OCI-LY7 (cell line): ENCODE measurements at regions not wholly inside any gene's neighbourhood (a gene's known extent, or its start where the extent isn't known, plus 50 kb on each side); places are given as distances from the start of the nearest gene placed in this dataset.

ENCODE experiments used
- BruUV-seq: library from RNA; stranded (reverse); fragments of 400-500 nt; replicated peaks from 2 replicates; lab custom pipeline; 2021; lab: Mats Ljungman, UMichigan
- CTCF ChIA-PET: fragments of 300-600 bp; sonication (Branson Sonifier 250); formaldehyde crosslinking; loops from one replicate; lab custom pipeline; 2022; ENCODE audit warnings: antibody characterized with exemption; ENCODE audit not compliant: unreplicated experiment; lab: Charles Lee
- POLR2A ChIA-PET: fragments of 300-600 bp; sonication (Branson Sonifier 250); formaldehyde crosslinking; loops from one replicate; lab custom pipeline; 2022; ENCODE audit warnings: antibody characterized with exemption; lab: Charles Lee
- DNase-seq: peaks from one replicate; pipeline ENCODE4 v3.0.0-alpha.2; 2015; ENCODE audit warnings: low spot score
- H2AFZ ChIP-seq: fragments of 200-600 bp; sonication (generic), shearing (Covaris generic); 2 replicates; pipeline ENCODE4 v1.6.1; 2014; ENCODE audit warnings: mild to moderate bottlenecking, antibody characterized with exemption, low read length, moderate library complexity
- H3K27ac ChIP-seq: fragments of 200-600 bp; sonication (generic); 2 replicates; pipeline ENCODE4 v1.5.1; 2014; ENCODE audit warnings: mixed run types, low read depth, mild to moderate bottlenecking, moderate library complexity, low read length, inconsistent platforms; ENCODE audit not compliant: poor library complexity, severe bottlenecking
- H3K36me3 ChIP-seq: fragments of 200-600 bp; sonication (generic); 2 replicates; pipeline ENCODE4 v1.6.1; 2014; ENCODE audit warnings: mild to moderate bottlenecking, antibody characterized with exemption, low read length, moderate library complexity, mixed read lengths; ENCODE audit not compliant: insufficient read depth
- H3K4me1 ChIP-seq: fragments of 200-600 bp; sonication (generic); 2 replicates; pipeline ENCODE4 v1.5.1; 2014; ENCODE audit warnings: mild to moderate bottlenecking, low read length; ENCODE audit not compliant: insufficient read depth, poor library complexity, severe bottlenecking
- H3K4me2 ChIP-seq: fragments of 200-600 bp; sonication (generic); 2 replicates; pipeline ENCODE4 v1.6.1; 2014; ENCODE audit warnings: mild to moderate bottlenecking, low read length
- H3K4me3 ChIP-seq: fragments of 200-600 bp; sonication (generic); 2 replicates; pipeline ENCODE4 v1.5.1; 2014; ENCODE audit warnings: mild to moderate bottlenecking, low read depth, low read length; ENCODE audit not compliant: poor library complexity, severe bottlenecking
- H3K79me2 ChIP-seq: fragments of 200-600 bp; sonication (generic); 2 replicates; pipeline ENCODE4 v1.6.1; 2016; ENCODE audit warnings: low read depth, mild to moderate bottlenecking, low read length, moderate library complexity, mixed read lengths; ENCODE audit not compliant: insufficient read depth
- H3K9me2 ChIP-seq: fragments of 200-600 bp; sonication (generic); 2 replicates; pipeline ENCODE4 v1.6.1; 2016; ENCODE audit warnings: mild to moderate bottlenecking, low read length, mixed read lengths; ENCODE audit not compliant: insufficient read depth
- H3K9me3 ChIP-seq: fragments of 200-600 bp; sonication (generic); 2 replicates; pipeline ENCODE4 v1.6.1; 2014; ENCODE audit warnings: mild to moderate bottlenecking, mixed run types, low read length, mixed read lengths
- H4K20me1 ChIP-seq: fragments of 200-600 bp; sonication (generic); 2 replicates; pipeline ENCODE4 v1.6.1; 2014; ENCODE audit warnings: mild to moderate bottlenecking, antibody characterized with exemption, low read length, moderate library complexity, mixed read lengths; ENCODE audit not compliant: insufficient read depth
- EZH2phosphoT487 ChIP-seq: fragments of 200-600 bp; sonication (generic); IDR thresholded peaks from 2 replicates; pipeline ENCODE4 v1.6.1; 2018; ENCODE audit warnings: low read depth, borderline replicate concordance, mild to moderate bottlenecking, mixed run types, antibody characterized with exemption, low read length, moderate library complexity, mixed read lengths
- intact Hi-C: fragments of 100-400 bp; cut with micrococcal nuclease; formaldehyde crosslinking; loops from one replicate; pipeline ENCODE4 v1.10.0; 2022; ENCODE audit not compliant: unreplicated experiment
- TF ChIP-seq, protein P1 (sequence below): fragments of 200-600 bp; sonication (generic); conservative IDR thresholded peaks from 2 replicates; pipeline ENCODE4 v1.5.1; 2014; ENCODE audit warnings: mild to moderate bottlenecking, antibody characterized with exemption, low read length, moderate library complexity, mixed read lengths

DNA sequence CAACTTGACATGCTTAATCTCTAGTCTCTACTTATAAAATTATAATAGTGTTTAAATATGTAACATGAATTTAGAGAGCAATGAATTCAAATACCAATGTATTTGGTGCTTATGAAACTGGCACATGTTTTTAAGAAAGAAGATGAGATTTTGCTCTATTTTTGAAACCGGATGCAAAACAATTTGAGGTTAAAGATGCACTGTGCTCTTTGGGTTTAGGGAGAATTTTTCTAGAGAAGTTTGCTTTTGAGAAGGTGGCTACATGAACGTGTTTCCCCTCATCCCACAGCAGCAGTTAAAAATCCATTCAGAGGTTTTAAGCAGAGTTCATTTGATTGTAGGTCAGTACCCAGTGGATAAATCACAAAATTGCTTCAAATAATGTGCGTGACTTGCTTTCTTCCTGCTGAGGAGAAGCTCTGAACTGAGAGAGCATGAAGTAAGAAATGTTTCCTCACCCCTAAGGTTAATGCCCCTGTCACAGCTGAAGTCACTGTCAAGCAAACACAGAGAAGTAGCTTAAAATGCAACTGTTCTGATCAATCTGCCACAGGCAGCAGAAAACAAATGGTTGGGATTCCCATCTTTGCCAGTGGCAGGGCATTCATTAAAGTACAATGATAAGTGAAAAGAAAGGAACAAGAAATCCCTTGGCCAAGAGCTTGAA, 241.9 kb upstream of the SYT1 start:
- Histone ChIP-seq H3K79me2 (no peaks in the 10 kb centered on the region), H3K4me1 (no peaks in the 10 kb centered on the region), H3K4me3 (no peak overlapping the region), H3K9me2 (no peaks in the 10 kb centered on the region), H3K9me3 (no peaks in the 10 kb centered on the region), H3K27ac (no peak overlapping the region), H4K20me1 (no peaks in the 10 kb centered on the region), H3K36me3 (no peaks in the 10 kb centered on the region), H3K4me2 (no peak overlapping the region), H2AFZ (no peak overlapping the region)
- CTCF ChIA-PET: no interaction called here
- no peak for DNase-seq
- BruUV-seq: no TSS peak
- TF ChIP-seq, protein P1, sequence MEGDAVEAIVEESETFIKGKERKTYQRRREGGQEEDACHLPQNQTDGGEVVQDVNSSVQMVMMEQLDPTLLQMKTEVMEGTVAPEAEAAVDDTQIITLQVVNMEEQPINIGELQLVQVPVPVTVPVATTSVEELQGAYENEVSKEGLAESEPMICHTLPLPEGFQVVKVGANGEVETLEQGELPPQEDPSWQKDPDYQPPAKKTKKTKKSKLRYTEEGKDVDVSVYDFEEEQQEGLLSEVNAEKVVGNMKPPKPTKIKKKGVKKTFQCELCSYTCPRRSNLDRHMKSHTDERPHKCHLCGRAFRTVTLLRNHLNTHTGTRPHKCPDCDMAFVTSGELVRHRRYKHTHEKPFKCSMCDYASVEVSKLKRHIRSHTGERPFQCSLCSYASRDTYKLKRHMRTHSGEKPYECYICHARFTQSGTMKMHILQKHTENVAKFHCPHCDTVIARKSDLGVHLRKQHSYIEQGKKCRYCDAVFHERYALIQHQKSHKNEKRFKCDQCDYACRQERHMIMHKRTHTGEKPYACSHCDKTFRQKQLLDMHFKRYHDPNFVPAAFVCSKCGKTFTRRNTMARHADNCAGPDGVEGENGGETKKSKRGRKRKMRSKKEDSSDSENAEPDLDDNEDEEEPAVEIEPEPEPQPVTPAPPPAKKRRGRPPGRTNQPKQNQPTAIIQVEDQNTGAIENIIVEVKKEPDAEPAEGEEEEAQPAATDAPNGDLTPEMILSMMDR: no peak
- no peak for TF ChIP-seq EZH2phosphoT487
- POLR2A ChIA-PET: interaction anchor here (0.6 kb wide), 1 partner anchor 96 kb away, joined by 7 read pairs; no protein-coding TSS in a partner anchor
- intact Hi-C loops: no loop called here

DNA sequence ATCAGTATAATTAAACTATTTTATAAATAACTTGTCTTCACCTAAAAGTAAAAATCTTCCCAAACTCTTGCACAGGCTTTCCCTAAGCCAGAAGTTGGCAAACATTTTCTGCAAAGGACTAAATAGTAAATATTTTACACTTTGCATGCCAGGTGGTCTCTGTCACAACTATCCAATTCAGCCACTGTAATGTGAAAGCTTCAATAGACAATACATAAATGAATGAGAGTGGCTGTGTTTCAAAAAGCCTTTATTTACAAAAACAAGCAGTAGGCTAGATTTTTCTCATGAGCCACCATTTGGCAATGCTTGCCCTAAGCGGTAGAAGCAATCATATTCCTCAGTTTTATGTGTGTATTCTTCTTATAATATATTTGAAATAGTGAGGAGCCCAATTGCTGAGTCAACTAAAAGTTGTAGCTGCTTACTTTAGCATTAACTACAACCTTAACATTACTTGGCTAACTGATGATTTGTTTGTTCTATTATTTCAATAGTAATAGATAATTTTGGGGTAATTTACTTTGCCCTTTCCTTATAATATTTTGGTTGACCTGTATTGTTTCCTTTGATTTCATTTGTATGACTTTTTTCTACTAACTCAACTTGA, 236.0 kb upstream of the SYT1 start:
- DNase-seq: no peak
- Histone ChIP-seq H3K9me2 (no peaks in the 10 kb centered on the region), H3K4me1 (no peaks in the 10 kb centered on the region), H3K4me3 (no peak overlapping the region), H3K79me2 (no peaks in the 10 kb centered on the region), H3K4me2 (no peak overlapping the region), H2AFZ (no peak overlapping the region), H3K36me3 (no peaks in the 10 kb centered on the region), H3K27ac (no peak overlapping the region), H4K20me1 (no peaks in the 10 kb centered on the region), H3K9me3 (no peaks in the 10 kb centered on the region)
- ChIA-PET CTCF (no interaction called here), POLR2A (no interaction called here)
- TF ChIP-seq, protein P1: no peak
- TF ChIP-seq EZH2phosphoT487: no peak
- no TSS peak for BruUV-seq
- intact Hi-C loops: no loop called here

DNA sequence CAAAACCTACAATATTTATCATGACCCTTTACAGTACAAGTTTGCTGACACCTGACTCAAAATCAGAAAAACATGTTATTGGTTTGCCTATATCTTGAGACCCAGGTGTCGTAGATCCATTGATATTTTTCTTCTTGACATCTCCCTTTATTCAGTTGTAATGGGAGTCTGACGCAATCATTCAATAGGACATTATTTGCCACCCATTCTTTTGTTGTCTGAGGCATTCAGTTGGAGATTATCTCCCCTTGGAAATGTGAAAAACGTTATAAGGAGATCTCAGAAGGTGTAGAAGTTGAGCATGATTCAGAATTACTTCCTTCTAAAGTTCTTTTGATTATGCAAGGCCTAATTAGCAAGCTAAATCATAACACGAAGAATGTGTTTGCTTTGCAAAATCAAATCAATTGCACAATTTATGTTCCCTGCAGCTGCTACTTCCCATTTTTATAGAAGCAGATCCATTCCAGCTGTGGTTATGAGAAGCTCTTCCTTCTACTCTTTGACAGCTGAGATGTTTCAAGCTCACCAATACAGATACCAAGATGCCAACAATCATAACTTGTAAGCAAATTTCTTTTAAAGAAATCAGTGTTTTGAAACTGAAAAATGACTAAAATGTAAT, 228.2 kb upstream of the SYT1 start:
- Histone ChIP-seq H3K27ac (no peak overlapping the region), H3K9me2 (no peaks in the 10 kb centered on the region), H3K9me3 (no peaks in the 10 kb centered on the region), H3K4me2 (no peak overlapping the region), H3K4me1 (no peaks in the 10 kb centered on the region), H2AFZ (no peak overlapping the region), H3K79me2 (no peaks in the 10 kb centered on the region), H3K4me3 (no peak overlapping the region), H3K36me3 (no peaks in the 10 kb centered on the region), H4K20me1 (no peaks in the 10 kb centered on the region)
- BruUV-seq: no TSS peak
- intact Hi-C loops: no loop called here
- TF ChIP-seq EZH2phosphoT487: no peak
- TF ChIP-seq, protein P1: no peak
- no peak for DNase-seq
- ChIA-PET CTCF (no interaction called here), POLR2A (interaction anchor here (0.8 kb wide), 1 partner anchor 19 kb away, joined by 3 read pairs; no protein-coding TSS in a partner anchor)
